Tibial nerve (tissue), 3 donors: ENCODE measurements at regions not wholly inside any gene's neighbourhood (a gene's known extent, or its start where the extent isn't known, plus 50 kb on each side); places are given as distances from the start of the nearest gene placed in this dataset.

Experiments used
- POLR2A ChIP-seq, 2 donors: fragments of 450-650 bp; IDR thresholded peaks; one replicate each; pipeline ENCODE4 v1.6.1; 2017; ENCODE audit warnings: antibody characterized with exemption in 2 of 2, mild to moderate bottlenecking in 2 of 2, moderate library complexity in 2 of 2
- TF ChIP-seq, protein P1 (sequence below), 5 experiments: fragments of 200-600 bp in 3 of 5; fragments of 450-650 bp in 2 of 5; sonication (generic) in 3 of 5; IDR thresholded peaks; one replicate each; pipeline ENCODE4 v1.5.1; 2016 to 2019; ENCODE audit warnings: antibody characterized with exemption in 5 of 5, mild to moderate bottlenecking in 3 of 5, moderate library complexity in 2 of 5

DNA sequence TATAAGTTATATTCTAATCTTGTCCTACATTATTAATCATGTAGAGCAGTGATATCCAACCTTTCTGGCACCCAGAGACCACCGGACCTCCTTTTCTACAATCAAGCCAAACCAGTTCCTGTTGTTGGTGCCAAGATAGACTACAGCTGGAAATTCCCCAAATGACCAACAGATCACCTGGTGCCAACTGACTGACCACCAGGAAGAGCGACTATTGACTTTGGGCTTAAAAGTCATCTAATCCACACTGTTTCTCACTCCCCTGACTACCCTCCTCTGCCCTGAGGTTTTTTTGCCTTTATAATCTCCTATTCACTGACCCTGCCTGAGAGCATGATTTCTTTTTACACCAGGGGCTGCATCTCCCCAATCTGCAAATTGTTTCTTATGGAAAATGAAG, 425.2 kb downstream of the TTLL7 start:
- TF ChIP-seq, protein P1, sequence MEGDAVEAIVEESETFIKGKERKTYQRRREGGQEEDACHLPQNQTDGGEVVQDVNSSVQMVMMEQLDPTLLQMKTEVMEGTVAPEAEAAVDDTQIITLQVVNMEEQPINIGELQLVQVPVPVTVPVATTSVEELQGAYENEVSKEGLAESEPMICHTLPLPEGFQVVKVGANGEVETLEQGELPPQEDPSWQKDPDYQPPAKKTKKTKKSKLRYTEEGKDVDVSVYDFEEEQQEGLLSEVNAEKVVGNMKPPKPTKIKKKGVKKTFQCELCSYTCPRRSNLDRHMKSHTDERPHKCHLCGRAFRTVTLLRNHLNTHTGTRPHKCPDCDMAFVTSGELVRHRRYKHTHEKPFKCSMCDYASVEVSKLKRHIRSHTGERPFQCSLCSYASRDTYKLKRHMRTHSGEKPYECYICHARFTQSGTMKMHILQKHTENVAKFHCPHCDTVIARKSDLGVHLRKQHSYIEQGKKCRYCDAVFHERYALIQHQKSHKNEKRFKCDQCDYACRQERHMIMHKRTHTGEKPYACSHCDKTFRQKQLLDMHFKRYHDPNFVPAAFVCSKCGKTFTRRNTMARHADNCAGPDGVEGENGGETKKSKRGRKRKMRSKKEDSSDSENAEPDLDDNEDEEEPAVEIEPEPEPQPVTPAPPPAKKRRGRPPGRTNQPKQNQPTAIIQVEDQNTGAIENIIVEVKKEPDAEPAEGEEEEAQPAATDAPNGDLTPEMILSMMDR (IDR thresholded peaks at IDR 0.05): no peak
- no peak for TF ChIP-seq POLR2A (IDR thresholded peaks at IDR 0.05)
